ENCODE measurements at regions not wholly inside any gene's neighbourhood (a gene's known extent, or its start where the extent isn't known, plus 50 kb on each side); places are given as distances from the start of the nearest gene placed in this dataset.

DNA sequence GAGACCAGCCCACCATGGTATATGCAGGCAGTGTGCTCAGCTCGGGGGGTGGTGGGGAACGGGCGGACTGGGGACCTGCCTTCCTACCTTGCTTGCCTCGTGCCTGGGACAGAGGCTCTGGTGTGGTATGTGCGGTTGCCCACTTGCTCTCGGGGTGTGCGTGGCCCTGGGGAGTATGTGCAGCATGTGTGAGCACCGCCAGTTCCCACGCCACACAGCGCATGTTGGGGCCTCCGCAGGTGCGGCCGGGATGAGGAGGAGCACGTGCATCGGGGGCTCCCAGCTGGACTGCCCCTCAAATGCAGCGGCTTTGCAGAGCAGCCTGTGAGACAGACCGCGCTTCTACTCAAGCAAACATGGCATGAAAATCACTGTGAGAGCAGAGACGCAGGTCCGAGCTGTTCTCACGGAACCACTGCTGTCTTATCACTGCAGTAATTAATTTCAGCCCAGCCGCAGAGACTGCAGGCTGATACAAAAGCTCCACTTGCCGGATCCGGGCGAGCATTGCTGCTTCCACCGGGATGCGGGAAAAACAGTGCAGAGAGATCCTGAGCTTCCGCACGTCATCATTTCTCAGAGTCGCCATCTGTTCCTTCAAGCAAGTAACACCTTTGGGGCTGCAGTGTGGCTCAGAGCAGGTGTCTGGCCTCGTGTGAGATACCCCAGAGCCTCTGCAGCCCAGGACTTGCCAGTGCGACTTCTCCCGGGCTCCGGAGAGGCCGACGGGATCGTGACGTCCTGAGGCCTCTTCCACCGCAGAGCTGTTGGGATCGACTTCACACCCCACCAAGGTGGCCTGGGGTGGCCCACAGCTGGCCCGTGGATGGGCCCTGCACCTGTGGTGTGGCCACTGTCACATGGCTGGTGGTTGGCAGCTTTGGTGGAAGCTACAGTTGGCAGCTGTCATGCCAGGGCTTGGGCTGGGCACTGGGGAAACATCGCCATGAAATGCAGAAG is 92.6 kb upstream of the ACTRT2 start:
- FAIRE-seq = no peak
- WGBS (ENCODE audit: missing lambda C conversion rate) = 50% methylated on average over 20 of the region's 42 CpGs
- TF ChIP-seq CHD2 (IDR thresholded peaks at IDR 0.05; ENCODE audit: low read length, partially characterized antibody) (no peak), EHF (CRISPR knock-in tag; IDR thresholded peaks at IDR 0.05) (no peak), CBX8 (IDR thresholded peaks at IDR 0.05) (no peak), CBX2 (IDR thresholded peaks at IDR 0.05; ENCODE audit: borderline replicate concordance, low read depth) (no peak), NPAS2 (CRISPR knock-in tag; IDR thresholded peaks at IDR 0.05; ENCODE audit: borderline replicate concordance) (no peak), ZSCAN20 (CRISPR knock-in tag; IDR thresholded peaks at IDR 0.05) (no peak), ZNF302 (CRISPR knock-in tag; IDR thresholded peaks at IDR 0.05) (no peak), MAZ (IDR thresholded peaks at IDR 0.05; ENCODE audit: borderline replicate concordance, low read depth, low read length) (no peak), EHMT2 (IDR thresholded peaks at IDR 0.05; ENCODE audit: low read depth) (no peak), NR3C1 (IDR thresholded peaks at IDR 0.05) (no peak)
- TF ChIP-seq, protein P1, sequence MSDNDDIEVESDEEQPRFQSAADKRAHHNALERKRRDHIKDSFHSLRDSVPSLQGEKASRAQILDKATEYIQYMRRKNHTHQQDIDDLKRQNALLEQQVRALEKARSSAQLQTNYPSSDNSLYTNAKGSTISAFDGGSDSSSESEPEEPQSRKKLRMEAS (IDR thresholded peaks at IDR 0.05) = no peak
- TF ChIP-seq, protein P2, sequence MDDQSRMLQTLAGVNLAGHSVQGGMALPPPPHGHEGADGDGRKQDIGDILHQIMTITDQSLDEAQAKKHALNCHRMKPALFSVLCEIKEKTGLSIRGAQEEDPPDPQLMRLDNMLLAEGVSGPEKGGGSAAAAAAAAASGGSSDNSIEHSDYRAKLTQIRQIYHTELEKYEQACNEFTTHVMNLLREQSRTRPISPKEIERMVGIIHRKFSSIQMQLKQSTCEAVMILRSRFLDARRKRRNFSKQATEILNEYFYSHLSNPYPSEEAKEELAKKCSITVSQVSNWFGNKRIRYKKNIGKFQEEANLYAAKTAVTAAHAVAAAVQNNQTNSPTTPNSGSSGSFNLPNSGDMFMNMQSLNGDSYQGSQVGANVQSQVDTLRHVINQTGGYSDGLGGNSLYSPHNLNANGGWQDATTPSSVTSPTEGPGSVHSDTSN (IDR thresholded peaks at IDR 0.05) = no peak

DNA sequence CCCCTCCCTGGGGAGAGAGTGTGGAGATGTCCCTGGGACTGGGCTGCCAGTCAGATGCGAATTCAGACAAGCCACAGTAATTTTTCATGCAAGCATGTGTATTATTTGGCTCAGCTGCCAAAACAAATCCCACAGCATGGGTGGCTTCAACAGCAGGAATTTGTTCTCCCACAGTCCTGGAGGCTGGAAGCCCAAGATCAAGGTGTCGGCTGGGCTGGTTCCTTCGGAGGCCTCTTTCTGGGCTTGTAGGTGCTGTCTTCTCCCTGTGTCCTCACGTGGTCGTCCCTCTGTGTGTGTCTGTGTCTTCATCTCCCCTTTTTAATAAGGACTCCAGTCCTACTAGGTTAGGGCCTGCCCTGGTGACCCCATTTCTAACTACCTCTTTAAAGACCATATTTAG is 91.9 kb upstream of the ACTRT2 start:
- ChIA-PET CTCF (no interaction called here), POLR2A (no interaction called here)
- Histone ChIP-seq H3K9me3 (no peaks in the 10 kb centered on the region), H3K4me3 (no peak overlapping the region), H3K27ac (no peak overlapping the region), H3K4me2 (no peak overlapping the region), H3K4me1 (no peaks in the 10 kb centered on the region)
- ATAC-seq (no peak), DNase-seq (ENCODE audit: low read depth in 1 of 2, low spot score in 1 of 2) (no peak), FAIRE-seq (no peak)
- TF ChIP-seq FOSL2 (IDR thresholded peaks at IDR 0.05) (no peak), FOSL2 (CRISPR knock-in tag; IDR thresholded peaks at IDR 0.05) (no peak), CHD4 (IDR thresholded peaks at IDR 0.05; ENCODE audit: borderline replicate concordance) (no peak)
- TF ChIP-seq, protein P3, sequence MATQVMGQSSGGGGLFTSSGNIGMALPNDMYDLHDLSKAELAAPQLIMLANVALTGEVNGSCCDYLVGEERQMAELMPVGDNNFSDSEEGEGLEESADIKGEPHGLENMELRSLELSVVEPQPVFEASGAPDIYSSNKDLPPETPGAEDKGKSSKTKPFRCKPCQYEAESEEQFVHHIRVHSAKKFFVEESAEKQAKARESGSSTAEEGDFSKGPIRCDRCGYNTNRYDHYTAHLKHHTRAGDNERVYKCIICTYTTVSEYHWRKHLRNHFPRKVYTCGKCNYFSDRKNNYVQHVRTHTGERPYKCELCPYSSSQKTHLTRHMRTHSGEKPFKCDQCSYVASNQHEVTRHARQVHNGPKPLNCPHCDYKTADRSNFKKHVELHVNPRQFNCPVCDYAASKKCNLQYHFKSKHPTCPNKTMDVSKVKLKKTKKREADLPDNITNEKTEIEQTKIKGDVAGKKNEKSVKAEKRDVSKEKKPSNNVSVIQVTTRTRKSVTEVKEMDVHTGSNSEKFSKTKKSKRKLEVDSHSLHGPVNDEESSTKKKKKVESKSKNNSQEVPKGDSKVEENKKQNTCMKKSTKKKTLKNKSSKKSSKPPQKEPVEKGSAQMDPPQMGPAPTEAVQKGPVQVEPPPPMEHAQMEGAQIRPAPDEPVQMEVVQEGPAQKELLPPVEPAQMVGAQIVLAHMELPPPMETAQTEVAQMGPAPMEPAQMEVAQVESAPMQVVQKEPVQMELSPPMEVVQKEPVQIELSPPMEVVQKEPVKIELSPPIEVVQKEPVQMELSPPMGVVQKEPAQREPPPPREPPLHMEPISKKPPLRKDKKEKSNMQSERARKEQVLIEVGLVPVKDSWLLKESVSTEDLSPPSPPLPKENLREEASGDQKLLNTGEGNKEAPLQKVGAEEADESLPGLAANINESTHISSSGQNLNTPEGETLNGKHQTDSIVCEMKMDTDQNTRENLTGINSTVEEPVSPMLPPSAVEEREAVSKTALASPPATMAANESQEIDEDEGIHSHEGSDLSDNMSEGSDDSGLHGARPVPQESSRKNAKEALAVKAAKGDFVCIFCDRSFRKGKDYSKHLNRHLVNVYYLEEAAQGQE (IDR thresholded peaks at IDR 0.05) = no peak
- WGBS (ENCODE audit: missing lambda C conversion rate) = 39% methylated on average over 5 of the region's 5 CpGs

More for the DNA sequence above, 92.6 kb upstream of the ACTRT2 start:
- ChIA-PET CTCF (no interaction called here), POLR2A (no interaction called here)
- ATAC-seq = no peak
- H3K4me3 ChIP-seq = no peak overlapping the region
- no peaks in the 10 kb centered on the region for H3K9me3 ChIP-seq
- no peak overlapping the region for H3K27ac ChIP-seq
- no peaks in the 10 kb centered on the region for H3K4me1 ChIP-seq
- DNase-seq (ENCODE audit: low read depth in 1 of 2, low spot score in 1 of 2) = no peak
- H3K4me2 ChIP-seq = no peak overlapping the region

DNA sequence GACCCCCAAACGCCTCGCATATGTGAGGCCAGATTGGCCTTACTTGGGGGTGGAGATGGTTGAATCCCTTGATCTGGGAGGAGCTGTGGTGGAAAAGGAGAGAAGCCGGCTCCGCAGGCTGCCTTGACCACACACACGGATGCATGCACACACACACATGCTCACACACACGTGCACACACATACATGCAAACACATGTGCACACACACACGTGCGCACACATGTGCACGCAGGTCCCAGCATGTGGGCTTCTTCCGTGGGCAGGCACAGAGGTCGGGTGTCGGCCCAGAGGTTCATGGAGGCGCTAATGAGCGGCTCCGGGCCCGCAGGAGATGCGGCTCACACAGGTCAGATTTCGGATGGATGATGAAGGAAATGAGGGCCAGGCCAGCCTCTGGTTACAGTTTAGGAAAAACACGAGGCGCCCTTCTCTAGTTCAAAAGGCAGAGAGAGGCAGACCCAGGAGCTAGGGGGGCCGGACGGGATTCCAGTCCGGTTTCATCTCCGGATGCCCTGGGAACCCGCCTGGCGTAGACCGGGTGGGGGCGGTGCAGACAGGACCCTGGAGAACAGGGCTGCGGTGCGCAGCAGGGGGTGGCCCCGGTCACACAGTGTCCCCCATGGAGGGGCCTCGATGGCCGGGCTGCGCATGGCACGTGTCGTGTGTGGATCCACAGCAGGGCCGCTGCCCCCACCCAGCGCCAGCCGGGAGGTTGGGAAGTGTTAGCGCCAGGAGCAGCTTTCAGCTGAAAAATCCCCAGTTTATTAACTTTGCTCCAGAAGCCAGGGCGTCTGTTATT is 91.1 kb upstream of the ACTRT2 start:
- ChIA-PET POLR2A (no interaction called here), CTCF (no interaction called here)
- no peak overlapping the region for H3K4me2 ChIP-seq
- no peak overlapping the region for H3K4me3 ChIP-seq
- 57% methylated on average over 26 of the region's 41 CpGs for WGBS (ENCODE audit: missing lambda C conversion rate)
- DNase-seq (ENCODE audit: low read depth in 1 of 2, low spot score in 1 of 2) = no peak
- ATAC-seq = no peak
- FAIRE-seq = no peak
- no peak overlapping the region for H3K27ac ChIP-seq
- H3K9me3 ChIP-seq = no peaks in the 10 kb centered on the region
- no peaks in the 10 kb centered on the region for H3K4me1 ChIP-seq
- TF ChIP-seq TP53 (CRISPR knock-in tag; IDR thresholded peaks at IDR 0.05) = no peak
- TF ChIP-seq GATA3 (IDR thresholded peaks at IDR 0.05; ENCODE audit: borderline replicate concordance) = no peak
- TF ChIP-seq NFE2L2 (conservative IDR thresholded peaks at IDR 0.05; ENCODE audit: low read length) = no peak
- TF ChIP-seq, protein P4, sequence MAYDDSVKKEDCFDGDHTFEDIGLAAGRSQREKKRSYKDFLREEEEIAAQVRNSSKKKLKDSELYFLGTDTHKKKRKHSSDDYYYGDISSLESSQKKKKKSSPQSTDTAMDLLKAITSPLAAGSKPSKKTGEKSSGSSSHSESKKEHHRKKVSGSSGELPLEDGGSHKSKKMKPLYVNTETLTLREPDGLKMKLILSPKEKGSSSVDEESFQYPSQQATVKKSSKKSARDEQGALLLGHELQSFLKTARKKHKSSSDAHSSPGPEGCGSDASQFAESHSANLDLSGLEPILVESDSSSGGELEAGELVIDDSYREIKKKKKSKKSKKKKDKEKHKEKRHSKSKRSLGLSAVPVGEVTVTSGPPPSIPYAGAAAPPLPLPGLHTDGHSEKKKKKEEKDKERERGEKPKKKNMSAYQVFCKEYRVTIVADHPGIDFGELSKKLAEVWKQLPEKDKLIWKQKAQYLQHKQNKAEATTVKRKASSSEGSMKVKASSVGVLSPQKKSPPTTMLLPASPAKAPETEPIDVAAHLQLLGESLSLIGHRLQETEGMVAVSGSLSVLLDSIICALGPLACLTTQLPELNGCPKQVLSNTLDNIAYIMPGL (CRISPR knock-in tag; IDR thresholded peaks at IDR 0.05; ENCODE audit: borderline replicate concordance) = no peak
- TF ChIP-seq PHF8 (IDR thresholded peaks at IDR 0.05; ENCODE audit: borderline replicate concordance, low read depth) = no peak
- TF ChIP-seq, protein P5, sequence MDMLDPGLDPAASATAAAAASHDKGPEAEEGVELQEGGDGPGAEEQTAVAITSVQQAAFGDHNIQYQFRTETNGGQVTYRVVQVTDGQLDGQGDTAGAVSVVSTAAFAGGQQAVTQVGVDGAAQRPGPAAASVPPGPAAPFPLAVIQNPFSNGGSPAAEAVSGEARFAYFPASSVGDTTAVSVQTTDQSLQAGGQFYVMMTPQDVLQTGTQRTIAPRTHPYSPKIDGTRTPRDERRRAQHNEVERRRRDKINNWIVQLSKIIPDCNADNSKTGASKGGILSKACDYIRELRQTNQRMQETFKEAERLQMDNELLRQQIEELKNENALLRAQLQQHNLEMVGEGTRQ (IDR thresholded peaks at IDR 0.05) = no peak
- no peak for TF ChIP-seq ZC3H11A (IDR thresholded peaks at IDR 0.05)
- no peak for TF ChIP-seq JUN (IDR thresholded peaks at IDR 0.05)

Data from A549 (cell line).